Liver (tissue), 3 donors: ENCODE measurements at regions not wholly inside any gene's neighbourhood (a gene's known extent, or its start where the extent isn't known, plus 50 kb on each side); places are given as distances from the start of the nearest gene placed in this dataset.

Experiments used
- JUND ChIP-seq, 2 donors: IDR thresholded peaks; 2 replicates each; pipeline ENCODE4 v1.6.1; 2016; ENCODE audit warnings: antibody characterized with exemption in 2 of 2
- TAF1 ChIP-seq: conservative IDR thresholded peaks from 2 replicates; pipeline ENCODE4 v1.6.1; 2016; ENCODE audit warnings: antibody characterized with exemption, mild to moderate bottlenecking
- YY1 ChIP-seq: IDR thresholded peaks from 2 replicates; pipeline ENCODE4 v1.6.1; 2016; ENCODE audit warnings: antibody characterized with exemption, mild to moderate bottlenecking
- TF ChIP-seq, protein P1 (sequence below): fragments of 150-350 bp; IDR thresholded peaks from 2 replicates; pipeline ENCODE4 v1.5.1; 2017; ENCODE audit warnings: improper control_type of control experiment, low read depth, low read length; ENCODE audit not compliant: missing input control
- TF ChIP-seq, protein P2 (sequence below): IDR thresholded peaks from 2 replicates; pipeline ENCODE4 v1.6.1; 2016; ENCODE audit warnings: antibody characterized with exemption
- donor health status: healthy.
- donor health status: healthy.

DNA sequence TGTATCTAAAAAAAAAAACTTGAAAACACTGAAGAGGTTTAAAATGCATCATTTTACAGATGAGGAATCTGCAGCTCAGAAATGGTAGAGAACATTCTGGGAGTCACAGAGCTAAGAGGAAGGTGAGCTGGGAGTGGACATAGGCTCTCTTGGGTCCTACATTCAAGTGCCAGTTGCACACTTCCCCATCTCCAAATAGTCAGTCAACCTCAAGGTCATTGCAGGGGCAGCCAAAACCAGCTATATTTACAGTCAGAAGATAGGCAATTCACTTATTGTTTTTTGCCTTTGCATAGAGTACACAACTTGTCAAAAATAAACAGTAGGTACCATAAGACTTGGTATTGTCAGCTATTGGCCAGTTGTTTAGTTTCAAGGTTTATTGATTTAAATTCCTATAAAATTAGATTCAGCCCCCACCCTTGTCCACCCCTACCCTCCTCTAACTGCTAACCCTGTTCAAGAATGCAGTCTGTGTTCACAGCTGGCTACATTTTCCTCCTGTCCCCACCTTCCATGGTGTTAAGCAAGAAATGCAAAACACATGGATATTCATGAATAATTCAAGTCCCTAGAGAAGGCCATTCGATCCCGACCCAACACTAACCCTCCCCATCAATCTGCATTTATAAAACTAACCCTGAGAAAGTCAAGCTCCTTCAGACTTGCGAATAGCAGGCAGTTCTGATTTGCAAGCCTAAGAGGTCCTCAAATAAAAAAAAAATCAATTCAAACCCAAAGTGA, 567.0 kb upstream of the MCTP2 start:
- TF ChIP-seq, protein P1, sequence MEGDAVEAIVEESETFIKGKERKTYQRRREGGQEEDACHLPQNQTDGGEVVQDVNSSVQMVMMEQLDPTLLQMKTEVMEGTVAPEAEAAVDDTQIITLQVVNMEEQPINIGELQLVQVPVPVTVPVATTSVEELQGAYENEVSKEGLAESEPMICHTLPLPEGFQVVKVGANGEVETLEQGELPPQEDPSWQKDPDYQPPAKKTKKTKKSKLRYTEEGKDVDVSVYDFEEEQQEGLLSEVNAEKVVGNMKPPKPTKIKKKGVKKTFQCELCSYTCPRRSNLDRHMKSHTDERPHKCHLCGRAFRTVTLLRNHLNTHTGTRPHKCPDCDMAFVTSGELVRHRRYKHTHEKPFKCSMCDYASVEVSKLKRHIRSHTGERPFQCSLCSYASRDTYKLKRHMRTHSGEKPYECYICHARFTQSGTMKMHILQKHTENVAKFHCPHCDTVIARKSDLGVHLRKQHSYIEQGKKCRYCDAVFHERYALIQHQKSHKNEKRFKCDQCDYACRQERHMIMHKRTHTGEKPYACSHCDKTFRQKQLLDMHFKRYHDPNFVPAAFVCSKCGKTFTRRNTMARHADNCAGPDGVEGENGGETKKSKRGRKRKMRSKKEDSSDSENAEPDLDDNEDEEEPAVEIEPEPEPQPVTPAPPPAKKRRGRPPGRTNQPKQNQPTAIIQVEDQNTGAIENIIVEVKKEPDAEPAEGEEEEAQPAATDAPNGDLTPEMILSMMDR, result no peak
- no peak for TF ChIP-seq JUND (IDR thresholded peaks at IDR 0.05)
- TF ChIP-seq, protein P2, sequence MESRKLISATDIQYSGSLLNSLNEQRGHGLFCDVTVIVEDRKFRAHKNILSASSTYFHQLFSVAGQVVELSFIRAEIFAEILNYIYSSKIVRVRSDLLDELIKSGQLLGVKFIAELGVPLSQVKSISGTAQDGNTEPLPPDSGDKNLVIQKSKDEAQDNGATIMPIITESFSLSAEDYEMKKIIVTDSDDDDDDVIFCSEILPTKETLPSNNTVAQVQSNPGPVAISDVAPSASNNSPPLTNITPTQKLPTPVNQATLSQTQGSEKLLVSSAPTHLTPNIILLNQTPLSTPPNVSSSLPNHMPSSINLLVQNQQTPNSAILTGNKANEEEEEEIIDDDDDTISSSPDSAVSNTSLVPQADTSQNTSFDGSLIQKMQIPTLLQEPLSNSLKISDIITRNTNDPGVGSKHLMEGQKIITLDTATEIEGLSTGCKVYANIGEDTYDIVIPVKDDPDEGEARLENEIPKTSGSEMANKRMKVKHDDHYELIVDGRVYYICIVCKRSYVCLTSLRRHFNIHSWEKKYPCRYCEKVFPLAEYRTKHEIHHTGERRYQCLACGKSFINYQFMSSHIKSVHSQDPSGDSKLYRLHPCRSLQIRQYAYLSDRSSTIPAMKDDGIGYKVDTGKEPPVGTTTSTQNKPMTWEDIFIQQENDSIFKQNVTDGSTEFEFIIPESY, result no peak
- TF ChIP-seq TAF1, result no peak
- no peak for TF ChIP-seq YY1
